Naive thymus-derived CD4-positive, alpha-beta T cell (primary cell): ENCODE measurements at regions not wholly inside any gene's neighbourhood (a gene's known extent, or its start where the extent isn't known, plus 50 kb on each side); places are given as distances from the start of the nearest gene placed in this dataset.

ENCODE experiments used
- ATAC-seq: fragments of 150-1000 bp; cut with Tn5 transposase; 2 replicates; pipeline ENCODE4 v1.10.0; 2021; ENCODE audit warnings: mild to moderate bottlenecking, moderate library complexity
- CTCF ChIA-PET: fragments of 350-600 bp; sonication (Branson Sonifier 250); formaldehyde crosslinking; loops from one replicate; lab custom pipeline; 2021; ENCODE audit warnings: antibody characterized with exemption; lab: Charles Lee
- POLR2A ChIA-PET: fragments of 350-600 bp; sonication (Branson Sonifier 250); formaldehyde crosslinking; loops from one replicate; lab custom pipeline; 2021; ENCODE audit warnings: antibody characterized with exemption, inconsistent platforms; lab: Charles Lee
- DNase-seq, 9 donors: peaks; one replicate each; pipeline versions ENCODE4 v3.0.0 to v3.0.0-alpha.2; 2020 to 2022; ENCODE audit warnings: mixed read lengths in 1 of 9
- H3K27ac ChIP-seq: one replicate; pipeline ENCODE4 v1.7.0; 2013; ENCODE audit warnings: mild to moderate bottlenecking, low read depth, low read length, moderate library complexity
- H3K27me3 ChIP-seq, 2 donors: one replicate each; pipeline ENCODE4 v1.7.0; 2013; ENCODE audit warnings: low read length in 2 of 2, mild to moderate bottlenecking in 2 of 2, moderate library complexity in 2 of 2; ENCODE audit not compliant: control insufficient read depth in 2 of 2, insufficient read depth in 2 of 2
- H3K36me3 ChIP-seq, 3 experiments: 1 replicate in 2 of 3; 2 replicates in 1 of 3; pipeline ENCODE4 v1.7.0; 2013; ENCODE audit warnings: low read length in 3 of 3, mild to moderate bottlenecking in 3 of 3, moderate library complexity in 1 of 3; ENCODE audit not compliant: insufficient read depth in 3 of 3, control insufficient read depth in 2 of 3
- H3K4me1 ChIP-seq, 2 donors: one replicate each; pipeline ENCODE4 v1.7.0; 2013; ENCODE audit warnings: low read length in 2 of 2, mild to moderate bottlenecking in 2 of 2, moderate library complexity in 1 of 2; ENCODE audit not compliant: control insufficient read depth in 2 of 2, insufficient read depth in 2 of 2
- H3K4me3 ChIP-seq: 2 replicates; pipeline ENCODE4 v1.7.0; 2013; ENCODE audit warnings: mild to moderate bottlenecking, low read length
- H3K9me3 ChIP-seq, 3 experiments: 1 replicate in 2 of 3; 2 replicates in 1 of 3; pipeline ENCODE4 v1.7.0; 2013; ENCODE audit warnings: low read length in 3 of 3; ENCODE audit not compliant: control insufficient read depth in 2 of 3
- H3K27ac Mint-ChIP-seq, 9 donors: one replicate each; pipeline ENCODE4 v1.8.0; 2020 to 2022; ENCODE audit warnings: mixed read lengths in 9 of 9, mild to moderate bottlenecking in 8 of 9, moderate library complexity in 5 of 9, inconsistent platforms in 2 of 9
- H3K27me3 Mint-ChIP-seq, 5 donors: one replicate each; pipeline ENCODE4 v1.8.0; 2021 to 2022; ENCODE audit warnings: mixed read lengths in 5 of 5, mild to moderate bottlenecking in 1 of 5
- H3K36me3 Mint-ChIP-seq, 5 donors: one replicate each; pipeline ENCODE4 v1.8.0; 2020 to 2022; ENCODE audit warnings: mixed read lengths in 5 of 5, mild to moderate bottlenecking in 3 of 5, inconsistent platforms in 1 of 5
- H3K4me1 Mint-ChIP-seq, 7 donors: one replicate each; pipeline ENCODE4 v1.8.0; 2020 to 2022; ENCODE audit warnings: mixed read lengths in 7 of 7, mild to moderate bottlenecking in 3 of 7, inconsistent platforms in 1 of 7
- H3K4me3 Mint-ChIP-seq, 10 donors: one replicate each; pipeline ENCODE4 v1.8.0; 2020 to 2022; ENCODE audit warnings: mild to moderate bottlenecking in 10 of 10, mixed read lengths in 10 of 10, moderate library complexity in 6 of 10, inconsistent platforms in 2 of 10
- H3K9me3 Mint-ChIP-seq, 11 donors: one replicate each; pipeline ENCODE4 v1.8.0; 2020 to 2022; ENCODE audit warnings: mixed read lengths in 11 of 11, mild to moderate bottlenecking in 4 of 11, inconsistent platforms in 1 of 11, moderate library complexity in 1 of 11
- intact Hi-C, 2 donors: fragments of 100-400 bp; cut with micrococcal nuclease; formaldehyde crosslinking; loops; one replicate each; pipeline ENCODE4 v1.15.1; 2023

DNA sequence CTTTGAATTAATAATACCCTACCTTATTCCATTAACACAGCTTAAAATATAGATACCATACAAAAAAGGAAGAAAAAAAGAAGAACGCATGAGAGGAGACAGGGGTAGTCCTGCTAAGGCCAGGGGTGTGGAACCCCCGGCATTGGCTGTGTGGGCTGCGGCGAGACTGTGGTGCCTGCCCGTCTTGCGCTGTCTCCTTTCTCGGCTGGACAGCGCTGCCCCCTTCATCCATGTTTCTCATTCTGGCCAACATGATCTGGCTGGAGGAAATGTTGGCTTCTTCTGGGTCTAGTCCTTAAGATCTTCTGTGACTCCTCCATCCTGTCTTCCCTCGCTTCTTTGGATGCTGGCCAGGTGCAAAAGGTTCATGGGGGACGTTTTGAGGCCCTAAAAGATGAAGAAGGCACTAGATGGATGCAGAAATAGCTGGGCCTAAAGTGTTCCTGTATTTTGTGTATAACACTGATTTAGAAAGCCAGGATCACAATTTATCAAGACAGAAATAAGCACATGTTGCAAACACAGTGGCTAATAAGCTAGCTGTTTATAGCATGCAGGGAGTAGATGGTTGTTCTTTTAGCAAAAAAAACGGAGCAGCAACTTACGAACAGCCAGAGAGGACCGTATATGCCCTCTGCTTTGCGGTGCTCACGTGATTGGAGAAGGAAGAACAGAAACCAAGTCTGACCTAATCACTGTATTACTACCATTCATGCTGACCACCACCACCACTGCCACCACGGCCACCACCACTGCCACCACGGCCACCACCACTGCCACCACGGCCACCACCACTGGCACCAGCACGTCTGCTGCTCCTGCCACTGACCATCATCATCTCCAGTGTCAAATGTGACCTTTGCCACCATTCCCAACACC lies 71.7 kb upstream of the ASB18 start:
- DNase-seq (no peak), ATAC-seq (no peak)
- Histone ChIP-seq H3K9me3 (no peaks in the 10 kb centered on the region), H3K27me3 (no peaks in the 10 kb centered on the region), H3K4me3 (no peak overlapping the region), H3K4me1 (no peaks in the 10 kb centered on the region), H3K36me3 (no peaks in the 10 kb centered on the region), H3K27ac (no peak overlapping the region)
- Mint-ChIP-seq H3K27me3 (peaks cover 0 to 9% (median 0%) of the 10 kb centered on the region in 5 donors), H3K36me3 (no peaks in the 10 kb centered on the region), H3K4me3 (no peak overlapping the region), H3K4me1 (no peaks in the 10 kb centered on the region), H3K27ac (no peak overlapping the region), H3K9me3 (peaks cover 0 to 2% (median 0%) of the 10 kb centered on the region in 11 donors)
- intact Hi-C loops = no loop called here
- ChIA-PET CTCF (no interaction called here), POLR2A (no interaction called here)

- peaks cover 0 to 9% (median 0%) of the 10 kb centered on the region in 5 donors for H3K27me3 Mint-ChIP-seq
- no peak overlapping the region for H3K4me3 ChIP-seq
- intact Hi-C loops = no loop called here
- H3K4me1 ChIP-seq = no peaks in the 10 kb centered on the region
- H3K36me3 ChIP-seq = no peaks in the 10 kb centered on the region
- no peaks in the 10 kb centered on the region for H3K4me1 Mint-ChIP-seq
- ATAC-seq = no peak
- H3K9me3 ChIP-seq = no peaks in the 10 kb centered on the region
- H3K27me3 ChIP-seq = no peaks in the 10 kb centered on the region
- peaks cover 0 to 2% (median 0%) of the 10 kb centered on the region in 11 donors for H3K9me3 Mint-ChIP-seq
- H3K36me3 Mint-ChIP-seq = no peaks in the 10 kb centered on the region
- CTCF ChIA-PET = no interaction called here
- no peak overlapping the region for H3K27ac Mint-ChIP-seq
- DNase-seq = no peak
- no peak overlapping the region for H3K27ac ChIP-seq
- H3K4me3 Mint-ChIP-seq = no peak overlapping the region
- POLR2A ChIA-PET = no interaction called here
These were observed 72.6 kb upstream of the ASB18 start for GRCh38 chr2:236336575-236337464.

DNA sequence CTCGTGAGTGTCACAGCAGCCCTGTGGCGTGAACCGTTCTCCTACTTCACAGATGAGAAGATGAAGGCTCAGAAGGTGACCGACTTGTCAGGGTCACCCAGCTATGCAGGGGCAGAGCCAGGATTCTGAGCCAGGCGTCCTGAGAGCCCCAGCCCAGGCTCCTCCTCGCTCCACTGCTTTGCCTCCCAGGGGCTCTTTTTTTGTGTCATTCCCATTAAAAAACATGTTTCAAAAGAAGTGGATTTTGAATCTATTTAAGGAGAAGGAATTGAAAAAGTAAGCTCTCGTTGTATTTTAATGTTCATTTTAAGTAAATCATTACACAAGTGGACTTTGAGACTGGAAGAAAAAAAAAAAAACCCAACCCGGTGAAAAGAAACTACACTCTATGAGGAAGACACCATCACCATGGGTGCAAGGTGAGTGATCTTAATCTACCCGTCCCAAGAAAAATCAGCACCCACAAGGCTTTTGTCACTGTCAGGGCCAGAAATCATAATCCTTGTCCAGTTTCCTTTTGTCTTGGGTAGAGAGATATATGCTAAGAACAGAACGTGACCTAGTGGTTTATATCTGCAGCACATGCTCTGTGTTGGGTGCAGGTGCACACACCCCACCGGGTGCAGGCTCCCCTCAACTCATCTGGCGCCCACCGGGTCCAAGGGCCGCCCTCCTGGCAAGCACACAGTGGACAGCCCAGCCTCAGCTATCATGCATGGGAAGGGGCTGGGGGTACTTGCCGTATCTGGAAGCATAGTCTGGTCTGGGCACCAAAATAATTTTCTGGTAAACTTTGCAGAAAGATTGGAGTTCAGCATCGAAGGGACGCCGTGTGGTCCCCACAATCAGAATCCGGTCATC lies 73.5 kb upstream of the ASB18 start:
- intact Hi-C loops = no loop called here
- Mint-ChIP-seq H3K9me3 (peaks cover 0 to 2% (median 0%) of the 10 kb centered on the region in 11 donors), H3K27ac (no peak overlapping the region), H3K27me3 (peaks cover 0 to 9% (median 0%) of the 10 kb centered on the region in 5 donors), H3K36me3 (no peaks in the 10 kb centered on the region), H3K4me3 (no peak overlapping the region), H3K4me1 (no peaks in the 10 kb centered on the region)
- Histone ChIP-seq H3K4me1 (no peaks in the 10 kb centered on the region), H3K4me3 (no peak overlapping the region), H3K9me3 (no peaks in the 10 kb centered on the region), H3K27me3 (no peaks in the 10 kb centered on the region), H3K27ac (no peak overlapping the region), H3K36me3 (no peaks in the 10 kb centered on the region)
- no peak for ATAC-seq
- DNase-seq = no peak
- POLR2A ChIA-PET = no interaction called here
- CTCF ChIA-PET = no interaction called here

DNA sequence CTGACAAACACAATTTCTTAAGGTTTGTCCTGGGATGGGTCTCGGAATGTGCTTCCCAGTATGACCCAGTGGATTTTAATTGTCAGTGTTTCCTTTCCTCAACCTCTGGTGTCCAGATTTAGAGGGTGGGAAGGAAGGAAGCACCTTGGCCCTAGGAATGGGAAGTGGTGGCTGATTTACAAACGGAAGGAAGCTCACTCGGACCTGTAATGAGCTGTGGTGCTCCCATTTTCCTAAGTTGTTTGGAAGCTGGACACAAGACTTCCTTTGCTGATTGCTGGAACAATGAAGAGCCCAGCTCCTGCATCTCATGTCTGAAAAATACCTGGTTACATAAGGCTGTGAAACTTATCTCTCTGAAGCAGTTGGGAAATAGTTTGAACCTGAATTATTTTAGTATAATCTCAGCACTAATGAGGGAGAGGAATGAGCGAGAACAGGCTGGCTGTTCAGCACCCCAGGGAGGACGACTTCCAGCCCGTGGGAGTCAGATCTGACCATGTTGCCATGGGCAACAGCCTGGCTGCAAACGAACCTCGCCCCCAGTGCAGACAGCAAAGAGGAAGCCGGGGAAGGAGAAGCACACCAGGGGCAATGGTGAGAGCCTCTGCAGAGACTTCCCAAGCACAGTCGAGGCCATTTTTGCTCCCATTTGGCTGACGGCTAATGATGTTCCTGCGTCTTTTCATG lies 74.4 kb upstream of the ASB18 start:
- H3K36me3 ChIP-seq = no peaks in the 10 kb centered on the region
- Mint-ChIP-seq H3K36me3 (no peaks in the 10 kb centered on the region), H3K4me1 (no peaks in the 10 kb centered on the region), H3K9me3 (peaks cover 0 to 2% (median 0%) of the 10 kb centered on the region in 11 donors), H3K4me3 (no peak overlapping the region), H3K27ac (no peak overlapping the region), H3K27me3 (peaks cover 0 to 9% (median 0%) of the 10 kb centered on the region in 5 donors)
- intact Hi-C loops = no loop called here
- ATAC-seq (no peak), DNase-seq (no peak)
- H3K4me1 ChIP-seq = no peaks in the 10 kb centered on the region
- H3K27ac ChIP-seq = no peak overlapping the region
- H3K27me3 ChIP-seq = no peaks in the 10 kb centered on the region
- H3K9me3 ChIP-seq = no peaks in the 10 kb centered on the region
- CTCF ChIA-PET = no interaction called here
- no peak overlapping the region for H3K4me3 ChIP-seq
- POLR2A ChIA-PET = no interaction called here

DNA sequence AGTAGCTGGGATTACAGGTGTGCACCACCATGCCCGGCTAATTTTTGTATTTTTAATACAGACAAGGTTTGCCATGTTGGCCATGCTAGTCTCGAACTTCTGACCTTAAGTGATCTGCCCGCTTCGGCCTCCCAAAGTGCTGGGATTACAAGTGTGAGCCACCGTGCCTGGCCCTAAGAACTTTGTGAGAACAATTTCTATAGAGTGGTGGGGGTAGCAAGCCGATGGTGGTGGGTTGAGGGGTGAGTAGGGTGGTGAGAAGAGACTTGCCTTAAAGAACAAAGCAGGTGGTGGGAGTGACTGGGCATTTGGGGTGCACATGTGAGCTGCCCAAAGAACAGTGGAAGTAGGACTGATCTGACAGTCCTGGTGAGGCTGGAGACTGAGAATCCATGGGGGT lies 76.0 kb upstream of the ASB18 start:
- DNase-seq (no peak), ATAC-seq (no peak)
- Mint-ChIP-seq H3K4me3 (no peak overlapping the region), H3K9me3 (peaks cover 0 to 2% (median 0%) of the 10 kb centered on the region in 11 donors), H3K27me3 (peaks cover 0 to 9% (median 0%) of the 10 kb centered on the region in 5 donors), H3K36me3 (no peaks in the 10 kb centered on the region), H3K27ac (no peak overlapping the region), H3K4me1 (no peaks in the 10 kb centered on the region)
- Histone ChIP-seq H3K4me3 (no peak overlapping the region), H3K9me3 (no peaks in the 10 kb centered on the region), H3K36me3 (no peaks in the 10 kb centered on the region), H3K27me3 (no peaks in the 10 kb centered on the region), H3K27ac (no peak overlapping the region), H3K4me1 (no peaks in the 10 kb centered on the region)
- ChIA-PET CTCF (interaction anchor here (0.6 kb wide), 1 partner anchor 184 kb away, joined by 3 read pairs; no protein-coding TSS in a partner anchor), POLR2A (no interaction called here)
- intact Hi-C loops = no loop called here

GRCh38 chr2:236341067-236341466 lies 76.9 kb upstream of the ASB18 start:
- H3K27me3 Mint-ChIP-seq = peaks cover 0 to 9% (median 0%) of the 10 kb centered on the region in 5 donors
- no peak overlapping the region for H3K27ac Mint-ChIP-seq
- ChIA-PET CTCF (no interaction called here), POLR2A (no interaction called here)
- no peak overlapping the region for H3K4me3 ChIP-seq
- no peak for ATAC-seq
- H3K9me3 ChIP-seq = no peaks in the 10 kb centered on the region
- no peak for DNase-seq
- peaks cover 0 to 2% (median 0%) of the 10 kb centered on the region in 11 donors for H3K9me3 Mint-ChIP-seq
- no peaks in the 10 kb centered on the region for H3K36me3 ChIP-seq
- no peaks in the 10 kb centered on the region for H3K27me3 ChIP-seq
- intact Hi-C loops = no loop called here
- H3K4me1 Mint-ChIP-seq = no peaks in the 10 kb centered on the region
- no peak overlapping the region for H3K27ac ChIP-seq
- no peaks in the 10 kb centered on the region for H3K4me1 ChIP-seq
- no peak overlapping the region for H3K4me3 Mint-ChIP-seq
- no peaks in the 10 kb centered on the region for H3K36me3 Mint-ChIP-seq
